ENCODE measurements at regions not wholly inside any gene's neighbourhood (a gene's known extent, or its start where the extent isn't known, plus 50 kb on each side); places are given as distances from the start of the nearest gene placed in this dataset.
"Not testable (repeated sequence)": the region's sequence is repeated elsewhere in the genome, so short reads cannot be mapped to it uniquely, and the experiment has no call there.

GRCh38 chr11:110514967-110515366, 85.2 kb downstream of the FDX1 start:
- DNase-seq: no peak

- not testable (repeated sequence) for DNase-seq
These were observed 87.6 kb downstream of the FDX1 start for GRCh38 chr11:110517381-110517780.

- no peak for DNase-seq
These were observed 89.2 kb downstream of the FDX1 start for GRCh38 chr11:110518809-110519514.

GRCh38 chr11:110519796-110520195, 90.0 kb downstream of the FDX1 start:
- DNase-seq: no peak

DNA sequence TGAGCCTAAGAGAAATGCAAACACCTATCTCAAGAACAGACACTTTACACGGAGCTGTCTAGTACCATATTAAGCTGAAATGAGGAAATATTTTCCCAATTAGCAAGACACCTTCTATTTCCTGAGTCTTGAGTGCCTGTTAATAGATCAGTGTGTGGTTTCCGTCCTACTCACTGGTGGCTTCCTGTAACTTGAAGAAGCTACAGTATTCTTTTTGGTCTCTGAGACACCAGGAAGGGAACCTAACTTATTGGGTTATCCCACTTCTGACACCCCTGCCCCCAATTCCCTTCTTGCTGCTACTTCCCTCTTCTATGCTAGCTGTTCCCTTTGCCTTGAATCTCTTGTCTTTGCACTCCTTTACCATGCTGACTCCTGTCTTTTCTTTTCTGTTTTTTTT, 92.7 kb downstream of the FDX1 start:
- DNase-seq: no peak

GRCh38 chr11:110524238-110524637, 94.5 kb downstream of the FDX1 start:
- peak; percentile 37 for DNase-seq

- peak; percentile 34 for DNase-seq
These were observed 96.1 kb downstream of the FDX1 start for GRCh38 chr11:110525883-110526282.

DNA sequence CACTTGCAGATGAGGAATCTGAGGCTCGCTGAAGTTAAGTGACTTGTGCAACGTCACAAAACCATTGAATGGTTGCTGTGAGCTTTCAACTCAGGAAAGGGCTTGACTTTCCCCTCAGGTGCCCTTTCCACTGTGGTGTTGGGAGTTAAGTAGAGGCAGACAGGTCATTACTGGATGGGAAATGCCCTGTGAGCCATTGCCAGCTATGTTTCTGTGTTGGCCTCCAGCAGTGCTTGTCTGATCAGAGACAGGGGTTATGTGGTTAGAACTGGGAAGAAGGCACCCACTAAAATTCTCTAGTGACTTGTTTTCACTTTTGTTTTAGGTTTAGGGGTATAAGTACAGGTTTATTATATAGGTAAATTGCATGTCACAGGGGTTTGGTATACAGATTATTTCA, 96.6 kb downstream of the FDX1 start:
- no peak for DNase-seq
